ENCODE measurements at regions not wholly inside any gene's neighbourhood (a gene's known extent, or its start where the extent isn't known, plus 50 kb on each side); places are given as distances from the start of the nearest gene placed in this dataset.

- no peaks in the 10 kb centered on the region for H3K9me3 ChIP-seq (ENCODE audit: control insufficient read depth in 4 of 4, low read length in 3 of 4)
- 91% methylated on average over 2 of the region's 2 CpGs for WGBS
- no peak overlapping the region for H3K27ac ChIP-seq (ENCODE audit: low read depth in 1 of 2, low read length in 2 of 2)
- H3K27me3 ChIP-seq (ENCODE audit: control insufficient read depth in 4 of 4, insufficient read depth in 4 of 4, low read length in 3 of 4): no peaks in the 10 kb centered on the region
- TF ChIP-seq FOXA2 (IDR thresholded peaks at IDR 0.05) (no peak), EGR1 (IDR thresholded peaks at IDR 0.05; ENCODE audit: low read depth in 2 of 2) (no peak), NR2F2 (IDR thresholded peaks at IDR 0.05) (no peak), JUND (IDR thresholded peaks at IDR 0.05) (no peak), YY1 (IDR thresholded peaks at IDR 0.05) (no peak), HNF4G (IDR thresholded peaks at IDR 0.05) (no peak), CTCF (IDR thresholded peaks at IDR 0.05; ENCODE audit: low read depth, low read length, missing input control) (no peak)
- H3K4me1 ChIP-seq (ENCODE audit: control insufficient read depth in 4 of 4, insufficient read depth in 4 of 4, low read length in 3 of 4): no peaks in the 10 kb centered on the region
- H3K36me3 ChIP-seq (ENCODE audit: control insufficient read depth in 4 of 4, insufficient read depth in 3 of 4, low read depth in 1 of 4, low read length in 3 of 4): no peaks in the 10 kb centered on the region
- no peak overlapping the region for H3K4me3 ChIP-seq (ENCODE audit: low read depth in 1 of 3, low read length in 3 of 3)
- no peak overlapping the region for H3K9ac ChIP-seq (ENCODE audit: low read depth in 1 of 2, low read length in 2 of 2)
- no peak for DNase-seq (ENCODE audit: low spot score)
Measured at GRCh38 chr5:115428676-115429075, 115.9 kb downstream of the FEM1C start.

GRCh38 chr5:115428248-115428647 lies 116.3 kb downstream of the FEM1C start:
- H3K9me3 ChIP-seq (ENCODE audit: control insufficient read depth in 4 of 4, low read length in 3 of 4): no peaks in the 10 kb centered on the region
- no peak for DNase-seq (ENCODE audit: low spot score)
- no peak overlapping the region for H3K27ac ChIP-seq (ENCODE audit: low read depth in 1 of 2, low read length in 2 of 2)
- 82% methylated on average over 2 of the region's 2 CpGs for WGBS
- TF ChIP-seq TAF1 (conservative IDR thresholded peaks at IDR 0.05): no peak
- no peak for TF ChIP-seq NR2F2 (IDR thresholded peaks at IDR 0.05)
- no peak for TF ChIP-seq GABPA (IDR thresholded peaks at IDR 0.05 in 1 of 2, conservative IDR thresholded peaks at IDR 0.05 in 1 of 2)
- no peak for TF ChIP-seq EGR1 (IDR thresholded peaks at IDR 0.05; ENCODE audit: low read depth in 2 of 2)
- no peak for TF ChIP-seq HNF4G (IDR thresholded peaks at IDR 0.05)
- TF ChIP-seq MAX (IDR thresholded peaks at IDR 0.05): no peak
- no peak for TF ChIP-seq REST (IDR thresholded peaks at IDR 0.05)
- no peak for TF ChIP-seq FOXA1 (IDR thresholded peaks at IDR 0.05)
- TF ChIP-seq YY1 (IDR thresholded peaks at IDR 0.05): no peak
- no peak for TF ChIP-seq FOXA2 (IDR thresholded peaks at IDR 0.05)
- no peak for TF ChIP-seq JUND (IDR thresholded peaks at IDR 0.05)
- no peak for TF ChIP-seq ATF3 (IDR thresholded peaks at IDR 0.05)
- no peak for TF ChIP-seq ZBTB33 (IDR thresholded peaks at IDR 0.05)
- no peak for TF ChIP-seq RAD21 (IDR thresholded peaks at IDR 0.05)
- TF ChIP-seq RXRA (IDR thresholded peaks at IDR 0.05): no peak
- no peaks in the 10 kb centered on the region for H3K4me1 ChIP-seq (ENCODE audit: control insufficient read depth in 4 of 4, insufficient read depth in 4 of 4, low read length in 3 of 4)
- H3K4me3 ChIP-seq (ENCODE audit: low read depth in 1 of 3, low read length in 3 of 3): no peak overlapping the region
- no peaks in the 10 kb centered on the region for H3K36me3 ChIP-seq (ENCODE audit: control insufficient read depth in 4 of 4, insufficient read depth in 3 of 4, low read depth in 1 of 4, low read length in 3 of 4)
- no peaks in the 10 kb centered on the region for H3K27me3 ChIP-seq (ENCODE audit: control insufficient read depth in 4 of 4, insufficient read depth in 4 of 4, low read length in 3 of 4)
- no peak overlapping the region for H3K9ac ChIP-seq (ENCODE audit: low read depth in 1 of 2, low read length in 2 of 2)

All from liver (tissue), 8 donors.